MG63 (cell line): ENCODE measurements at regions not wholly inside any gene's neighbourhood (a gene's known extent, or its start where the extent isn't known, plus 50 kb on each side); places are given as distances from the start of the nearest gene placed in this dataset.
"Not testable (repeated sequence)": the region's sequence is repeated elsewhere in the genome, so short reads cannot be mapped to it uniquely, and the experiment has no call there.

Experiments used
- DNase-seq: peaks from one replicate; pipeline ENCODE4 v3.0.0-alpha.2; 2020
- H3K27me3 ChIP-seq: fragments of 250-450 bp; sonication (Bioruptor Pico); 2 replicates; pipeline ENCODE4 v1.5.1; 2020; ENCODE audit warnings: mild to moderate bottlenecking, moderate library complexity
- H3K36me3 ChIP-seq: fragments of 250-450 bp; sonication (Bioruptor Pico); 2 replicates; pipeline ENCODE4 v1.5.1; 2020; ENCODE audit warnings: mild to moderate bottlenecking, moderate library complexity
- H3K4me3 ChIP-seq: fragments of 250-450 bp; sonication (Bioruptor Pico); 2 replicates; pipeline ENCODE4 v1.5.1; 2020; ENCODE audit warnings: mild to moderate bottlenecking, moderate library complexity
- H3K9me3 ChIP-seq: fragments of 250-450 bp; sonication (Bioruptor Pico); 2 replicates; pipeline ENCODE4 v1.5.1; 2020; ENCODE audit warnings: mild to moderate bottlenecking, moderate library complexity

DNA sequence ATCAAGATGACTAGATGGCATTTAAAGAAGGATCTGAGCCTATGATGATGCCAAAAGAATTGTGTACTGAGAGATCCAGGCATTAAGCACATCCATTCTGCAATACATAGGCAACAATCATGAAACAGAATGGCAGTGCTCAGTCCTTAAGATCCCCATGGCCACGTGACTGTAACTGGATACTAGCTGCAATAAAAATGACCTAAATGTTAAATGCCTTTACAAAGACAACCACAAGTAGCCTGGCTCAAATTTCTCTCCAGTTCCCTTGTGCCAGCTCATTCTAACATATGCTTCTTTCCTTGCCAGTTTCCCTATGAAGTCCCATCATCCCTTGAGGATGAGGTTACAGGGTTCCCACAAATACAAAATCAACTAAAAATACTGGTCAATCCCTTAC, 148.3 kb upstream of the GHR start:
- H3K27me3 ChIP-seq = no peaks in the 10 kb centered on the region
- DNase-seq = peak; percentile 7
- H3K9me3 ChIP-seq = no peaks in the 10 kb centered on the region
- H3K4me3 ChIP-seq = no peak overlapping the region
- H3K36me3 ChIP-seq = no peaks in the 10 kb centered on the region

DNA sequence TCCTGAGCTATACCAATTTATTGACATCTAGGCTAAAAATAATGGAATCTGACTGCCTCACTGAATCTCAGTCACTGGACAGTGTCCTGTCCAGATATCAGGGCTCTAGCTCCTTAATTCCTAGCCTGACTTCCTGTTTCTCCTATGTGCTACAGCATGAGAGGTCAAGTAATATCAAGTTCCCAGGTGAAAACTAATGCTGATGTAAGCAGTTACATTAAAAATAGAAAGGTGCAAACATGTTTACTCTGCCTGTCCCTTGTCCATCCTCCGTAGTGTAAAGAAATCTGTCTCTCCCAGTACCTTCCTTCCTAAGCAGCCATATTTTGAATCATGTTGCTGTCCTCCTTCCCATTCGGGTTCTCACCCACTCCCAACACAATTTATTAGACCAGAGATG, 145.9 kb upstream of the GHR start:
- H3K9me3 ChIP-seq = no peaks in the 10 kb centered on the region
- H3K4me3 ChIP-seq = no peak overlapping the region
- no peaks in the 10 kb centered on the region for H3K36me3 ChIP-seq
- DNase-seq = no peak
- H3K27me3 ChIP-seq = no peaks in the 10 kb centered on the region

- no peak overlapping the region for H3K4me3 ChIP-seq
- no peaks in the 10 kb centered on the region for H3K9me3 ChIP-seq
- no peaks in the 10 kb centered on the region for H3K36me3 ChIP-seq
- H3K27me3 ChIP-seq = no peaks in the 10 kb centered on the region
- no peak for DNase-seq
These were observed 138.7 kb upstream of the GHR start for GRCh38 chr5:42284584-42284983.

- H3K36me3 ChIP-seq = no peaks in the 10 kb centered on the region
- no peaks in the 10 kb centered on the region for H3K9me3 ChIP-seq
- no peak for DNase-seq
- no peak overlapping the region for H3K4me3 ChIP-seq
- no peaks in the 10 kb centered on the region for H3K27me3 ChIP-seq
These were observed 138.0 kb upstream of the GHR start for GRCh38 chr5:42285230-42285629.

- Histone ChIP-seq H3K36me3 (no peaks in the 10 kb centered on the region), H3K27me3 (no peaks in the 10 kb centered on the region), H3K4me3 (no peak overlapping the region), H3K9me3 (no peaks in the 10 kb centered on the region)
- no peak for DNase-seq
These were observed 122.7 kb upstream of the GHR start for GRCh38 chr5:42300496-42300895.

DNA sequence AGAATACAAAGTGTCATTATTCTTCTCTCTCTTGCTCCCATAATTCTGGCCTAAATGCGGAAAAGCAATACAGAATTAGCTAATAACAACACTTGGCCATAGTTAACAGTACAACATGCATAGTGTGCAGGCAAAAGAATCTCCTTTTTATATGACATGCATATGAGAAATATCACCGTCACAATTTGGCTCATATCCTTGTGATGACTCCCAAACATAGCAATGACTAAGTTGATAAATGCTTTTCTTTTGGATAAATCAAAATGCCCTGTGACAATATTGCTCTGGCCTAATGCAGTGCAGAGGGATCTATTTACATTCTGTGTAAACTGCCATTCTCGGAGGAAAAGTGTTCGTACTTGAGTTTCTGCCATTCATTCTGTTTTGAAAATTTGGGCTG, 121.9 kb upstream of the GHR start:
- H3K9me3 ChIP-seq = no peaks in the 10 kb centered on the region
- no peaks in the 10 kb centered on the region for H3K36me3 ChIP-seq
- H3K4me3 ChIP-seq = no peak overlapping the region
- H3K27me3 ChIP-seq = no peaks in the 10 kb centered on the region
- DNase-seq = no peak

DNA sequence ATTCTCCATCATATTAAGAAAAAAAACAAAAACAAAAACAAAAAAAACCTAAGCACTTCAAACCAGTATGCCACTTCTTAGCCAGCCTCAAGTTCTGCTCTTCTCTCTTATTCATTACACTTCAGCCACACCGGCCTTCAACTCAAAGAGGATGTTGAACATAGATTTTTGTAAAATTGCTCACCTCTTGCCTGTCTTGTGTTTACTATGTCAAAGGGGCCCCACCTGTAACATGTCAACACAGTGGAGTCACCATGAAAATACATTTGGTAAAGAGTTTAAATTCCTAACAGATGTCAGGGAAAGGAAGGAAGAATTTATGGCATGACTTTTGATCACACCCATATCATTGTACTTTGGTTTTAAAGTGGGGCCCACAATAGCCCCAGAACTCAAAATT, 121.1 kb upstream of the GHR start:
- Histone ChIP-seq H3K4me3 (no peak overlapping the region), H3K27me3 (no peaks in the 10 kb centered on the region), H3K36me3 (no peaks in the 10 kb centered on the region), H3K9me3 (no peaks in the 10 kb centered on the region)
- DNase-seq = no peak

DNA sequence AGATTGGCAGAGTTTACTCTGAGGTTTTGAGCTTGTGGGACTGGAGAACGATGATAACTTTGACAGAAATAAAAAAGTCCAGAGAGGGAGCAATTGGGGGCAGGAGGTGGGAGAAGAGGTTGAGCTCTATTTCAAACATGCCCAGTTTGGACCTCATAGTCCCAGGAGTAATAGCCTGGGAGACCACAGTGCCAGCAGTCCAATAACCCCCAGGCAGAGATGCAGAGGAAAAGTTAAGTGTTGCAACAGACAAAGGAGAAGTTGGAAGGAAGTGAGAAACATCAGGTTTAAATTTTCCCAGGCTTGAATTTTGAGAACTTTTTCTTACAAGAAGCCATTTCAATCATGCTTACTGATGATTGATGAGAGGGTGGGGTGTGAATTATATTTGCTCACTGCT, 117.0 kb upstream of the GHR start:
- no peak overlapping the region for H3K4me3 ChIP-seq
- DNase-seq = no peak
- H3K27me3 ChIP-seq = no peaks in the 10 kb centered on the region
- H3K9me3 ChIP-seq = no peaks in the 10 kb centered on the region
- no peaks in the 10 kb centered on the region for H3K36me3 ChIP-seq

- Histone ChIP-seq H3K36me3 (no peaks in the 10 kb centered on the region), H3K4me3 (no peak overlapping the region)
- no peak for DNase-seq
These were observed 113.4 kb upstream of the GHR start for GRCh38 chr5:42309865-42310264.

GRCh38 chr5:42315214-42315613, 108.0 kb upstream of the GHR start:
- DNase-seq = no peak

More at GRCh38 chr5:42309865-42310264, 113.4 kb upstream of the GHR start:
- Histone ChIP-seq H3K27me3 (no peaks in the 10 kb centered on the region), H3K9me3 (no peaks in the 10 kb centered on the region)

DNA sequence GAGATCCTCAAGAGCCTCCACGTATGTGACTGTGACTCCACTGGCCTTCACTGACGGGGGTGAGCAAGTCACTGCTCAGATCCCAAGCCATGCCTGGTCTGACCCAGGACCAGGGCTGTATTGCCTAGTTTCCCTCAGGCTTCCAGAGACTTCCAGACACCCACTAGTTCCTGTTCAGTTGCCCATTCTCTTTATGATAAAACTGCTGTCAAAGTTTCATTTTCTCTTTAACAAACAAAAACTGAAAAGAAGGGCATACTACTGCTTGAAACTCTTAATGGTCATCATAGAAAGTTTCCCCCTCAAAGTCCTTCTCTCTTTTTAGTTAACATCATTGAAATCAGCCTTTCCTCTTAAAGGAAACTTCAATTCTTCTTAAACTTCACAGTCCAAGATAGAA, 105.7 kb upstream of the GHR start:
- no peak for DNase-seq
- no peaks in the 10 kb centered on the region for H3K9me3 ChIP-seq

More at GRCh38 chr5:42315214-42315613, 108.0 kb upstream of the GHR start:
- no peaks in the 10 kb centered on the region for H3K27me3 ChIP-seq
- no peaks in the 10 kb centered on the region for H3K36me3 ChIP-seq
- H3K4me3 ChIP-seq = no peak overlapping the region
- no peaks in the 10 kb centered on the region for H3K9me3 ChIP-seq

DNA sequence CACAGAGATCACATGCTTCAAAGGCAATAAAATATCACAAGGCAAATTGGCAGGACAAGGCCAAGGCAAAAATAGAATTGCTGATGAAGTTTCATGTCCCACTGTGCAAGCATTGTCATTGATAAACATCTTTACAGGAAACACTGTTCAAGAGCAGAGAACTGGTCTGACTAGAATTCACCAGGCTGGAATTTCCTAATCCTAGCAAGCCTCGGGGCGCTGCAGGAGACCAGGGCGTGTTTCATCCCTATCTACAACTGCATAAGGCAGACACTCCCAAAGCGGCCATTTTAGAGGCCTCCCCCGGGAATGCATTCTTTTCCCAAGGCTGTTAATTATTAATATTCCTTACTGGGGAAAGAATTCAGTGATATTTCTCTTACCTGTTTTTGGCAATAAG, 103.7 kb upstream of the GHR start:
- H3K9me3 ChIP-seq, H3K4me3 ChIP-seq, DNase-seq, H3K36me3 ChIP-seq, H3K27me3 ChIP-seq: not testable (repeated sequence)

More for the DNA sequence above, 105.7 kb upstream of the GHR start:
- H3K27me3 ChIP-seq = no peaks in the 10 kb centered on the region
- H3K4me3 ChIP-seq = no peak overlapping the region
- no peaks in the 10 kb centered on the region for H3K36me3 ChIP-seq

GRCh38 chr5:42321785-42322184, 101.5 kb upstream of the GHR start:
- no peaks in the 10 kb centered on the region for H3K9me3 ChIP-seq
- no peak for DNase-seq
- H3K4me3 ChIP-seq = no peak overlapping the region
- H3K27me3 ChIP-seq = no peaks in the 10 kb centered on the region
- no peaks in the 10 kb centered on the region for H3K36me3 ChIP-seq

- no peak for DNase-seq
- H3K36me3 ChIP-seq = no peaks in the 10 kb centered on the region
- H3K9me3 ChIP-seq = no peaks in the 10 kb centered on the region
- H3K27me3 ChIP-seq = no peaks in the 10 kb centered on the region
- H3K4me3 ChIP-seq = no peak overlapping the region
These were observed 86.1 kb upstream of the GHR start for GRCh38 chr5:42337143-42337542.

GRCh38 chr5:42337607-42338006, 85.6 kb upstream of the GHR start:
- Histone ChIP-seq H3K4me3 (no peak overlapping the region), H3K27me3 (no peaks in the 10 kb centered on the region), H3K36me3 (no peaks in the 10 kb centered on the region), H3K9me3 (no peaks in the 10 kb centered on the region)
- DNase-seq = no peak

- no peak for DNase-seq
- no peak overlapping the region for H3K4me3 ChIP-seq
- no peaks in the 10 kb centered on the region for H3K27me3 ChIP-seq
- H3K36me3 ChIP-seq = no peaks in the 10 kb centered on the region
- H3K9me3 ChIP-seq = no peaks in the 10 kb centered on the region
These were observed 85.1 kb upstream of the GHR start for GRCh38 chr5:42338136-42338535.

- H3K4me3 ChIP-seq = no peak overlapping the region
- H3K36me3 ChIP-seq = no peaks in the 10 kb centered on the region
- no peak for DNase-seq
- H3K27me3 ChIP-seq = no peaks in the 10 kb centered on the region
- no peaks in the 10 kb centered on the region for H3K9me3 ChIP-seq
These were observed 74.1 kb upstream of the GHR start for GRCh38 chr5:42349163-42349562.

DNA sequence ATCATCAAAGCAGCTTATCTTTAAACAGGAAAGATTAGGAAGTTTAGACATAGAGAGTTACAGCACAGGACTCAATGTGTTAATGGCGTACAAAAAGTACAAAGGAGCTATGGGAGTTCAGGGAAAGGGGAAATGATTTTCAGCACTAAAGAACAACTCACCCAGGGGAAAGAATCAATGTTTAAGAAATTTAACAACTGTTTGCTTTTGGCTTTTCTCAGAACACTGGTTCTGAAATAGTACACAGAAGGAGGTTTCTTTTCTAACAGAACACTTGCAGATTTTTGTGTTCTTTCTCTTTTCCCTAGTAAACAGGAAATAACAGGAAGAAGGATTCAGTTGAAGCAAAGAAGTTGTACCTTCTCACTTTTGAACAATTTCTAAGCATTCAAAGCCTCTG, 71.3 kb upstream of the GHR start:
- Histone ChIP-seq H3K9me3 (no peaks in the 10 kb centered on the region), H3K4me3 (no peak overlapping the region), H3K36me3 (no peaks in the 10 kb centered on the region), H3K27me3 (no peaks in the 10 kb centered on the region)
- no peak for DNase-seq

DNA sequence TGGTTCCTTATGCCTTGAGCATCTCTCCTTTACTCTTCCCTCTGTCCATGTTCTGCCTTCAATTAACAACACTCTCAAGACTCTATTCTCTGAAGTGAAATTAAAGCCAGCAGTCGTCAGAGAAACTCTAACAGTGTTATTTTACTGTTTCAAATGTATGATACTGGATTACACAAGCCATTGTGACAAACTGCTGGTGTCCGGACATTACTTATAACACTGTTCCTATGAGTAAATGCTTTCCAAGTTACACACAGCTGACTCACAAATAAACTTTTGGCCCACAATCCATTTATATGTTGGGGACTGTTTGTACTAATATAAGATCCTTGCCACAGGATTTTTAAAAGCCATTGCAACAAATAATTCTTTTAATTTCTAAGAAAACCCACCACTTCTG, 63.2 kb upstream of the GHR start:
- Histone ChIP-seq H3K4me3 (no peak overlapping the region), H3K9me3 (no peaks in the 10 kb centered on the region), H3K36me3 (no peaks in the 10 kb centered on the region), H3K27me3 (no peaks in the 10 kb centered on the region)
- DNase-seq = no peak
